ENCODE measurements at regions not wholly inside any gene's neighbourhood (a gene's known extent, or its start where the extent isn't known, plus 50 kb on each side); places are given as distances from the start of the nearest gene placed in this dataset.

- TF ChIP-seq POLR2A (IDR thresholded peaks at IDR 0.05; ENCODE audit: low read length) (no peak), GATA1 (IDR thresholded peaks at IDR 0.05; ENCODE audit: low read depth, low read length) (no peak)
Measured at GRCh38 chr9:107933097-107933496, 443.5 kb upstream of the KLF4 start.

All from erythroblast (primary cell).